ENCODE measurements at regions not wholly inside any gene's neighbourhood (a gene's known extent, or its start where the extent isn't known, plus 50 kb on each side); places are given as distances from the start of the nearest gene placed in this dataset.

GRCh38 chr1:198966519-198966918 lies 327.7 kb downstream of the PTPRC start:
- DNase-seq: no peak
- no peaks in the 10 kb centered on the region for H3K36me3 ChIP-seq (replicated peaks in 1 of 2; ENCODE audit: insufficient read depth in 1 of 2, low read depth in 2 of 2)
- 83 to 100% methylated on average over 2 to 4 of the region's 4 CpGs for WGBS, 2 donors

GRCh38 chr1:198967566-198967965 lies 328.7 kb downstream of the PTPRC start:
- no peak for TF ChIP-seq POLR2A (IDR thresholded peaks at IDR 0.05)
- TF ChIP-seq CTCF (IDR thresholded peaks at IDR 0.05): no peak
- ATAC-seq: no peak
- DNase-seq: no peak
- H3K4me3 ChIP-seq: no peak overlapping the region
- no peak overlapping the region for H3K27ac ChIP-seq
- H3K36me3 ChIP-seq (replicated peaks in 1 of 2; ENCODE audit: insufficient read depth in 1 of 2, low read depth in 2 of 2): no peaks in the 10 kb centered on the region
- H3K9me3 ChIP-seq: no peaks in the 10 kb centered on the region
- intact Hi-C loops (cut with DNase I): no loop called here
- H3K27me3 ChIP-seq: no peaks in the 10 kb centered on the region
- H3K4me1 ChIP-seq: no peaks in the 10 kb centered on the region

More at GRCh38 chr1:198966519-198966918, 327.7 kb downstream of the PTPRC start:
- intact Hi-C loops (cut with DNase I): no loop called here
- no peak for TF ChIP-seq CTCF (IDR thresholded peaks at IDR 0.05)
- TF ChIP-seq POLR2A (IDR thresholded peaks at IDR 0.05): no peak
- Histone ChIP-seq H3K4me3 (no peak overlapping the region), H3K9me3 (no peaks in the 10 kb centered on the region), H3K4me1 (no peaks in the 10 kb centered on the region), H3K27me3 (no peaks in the 10 kb centered on the region), H3K27ac (no peak overlapping the region)
- no peak for ATAC-seq

- DNase-seq (no peak), ATAC-seq (no peak)
- 83 to 89% methylated on average over 2 of the region's 2 CpGs for WGBS, 2 donors
- Histone ChIP-seq H3K4me1 (no peaks in the 10 kb centered on the region), H3K9me3 (no peaks in the 10 kb centered on the region), H3K36me3 (replicated peaks in 1 of 2; ENCODE audit: insufficient read depth in 1 of 2, low read depth in 2 of 2) (no peaks in the 10 kb centered on the region), H3K27ac (no peak overlapping the region), H3K4me3 (no peak overlapping the region), H3K27me3 (no peaks in the 10 kb centered on the region)
- intact Hi-C loops (cut with DNase I): no loop called here
- no peak for TF ChIP-seq POLR2A (IDR thresholded peaks at IDR 0.05)
- no peak for TF ChIP-seq CTCF (IDR thresholded peaks at IDR 0.05)
Measured at GRCh38 chr1:198968866-198969265, 330.0 kb downstream of the PTPRC start.

GRCh38 chr1:198969981-198970380 lies 331.1 kb downstream of the PTPRC start:
- no peaks in the 10 kb centered on the region for H3K27me3 ChIP-seq
- H3K36me3 ChIP-seq (replicated peaks in 1 of 2; ENCODE audit: insufficient read depth in 1 of 2, low read depth in 2 of 2): no peaks in the 10 kb centered on the region
- WGBS, 2 donors: 77 to 79% methylated on average over 1 of the region's 1 CpG
- no peak overlapping the region for H3K27ac ChIP-seq
- ATAC-seq: no peak
- no peak for DNase-seq
- TF ChIP-seq POLR2A (IDR thresholded peaks at IDR 0.05) (no peak), CTCF (IDR thresholded peaks at IDR 0.05) (no peak)
- H3K9me3 ChIP-seq: no peaks in the 10 kb centered on the region
- H3K4me3 ChIP-seq: no peak overlapping the region
- no peaks in the 10 kb centered on the region for H3K4me1 ChIP-seq
- intact Hi-C loops (cut with DNase I): no loop called here

- no peaks in the 10 kb centered on the region for H3K36me3 ChIP-seq (replicated peaks in 1 of 2; ENCODE audit: insufficient read depth in 1 of 2, low read depth in 2 of 2)
- no peaks in the 10 kb centered on the region for H3K27me3 ChIP-seq
- no peaks in the 10 kb centered on the region for H3K4me1 ChIP-seq
- DNase-seq (no peak), ATAC-seq (no peak)
- TF ChIP-seq POLR2A (IDR thresholded peaks at IDR 0.05) (no peak), CTCF (IDR thresholded peaks at IDR 0.05) (no peak)
- H3K27ac ChIP-seq: no peak overlapping the region
- no peak overlapping the region for H3K4me3 ChIP-seq
- H3K9me3 ChIP-seq: no peaks in the 10 kb centered on the region
- intact Hi-C loops (cut with DNase I): no loop called here
Measured at GRCh38 chr1:198970916-198971315, 332.1 kb downstream of the PTPRC start.
